HG03460 (cell line): ENCODE measurements at regions not wholly inside any gene's neighbourhood (a gene's known extent, or its start where the extent isn't known, plus 50 kb on each side); places are given as distances from the start of the nearest gene placed in this dataset.
"Not testable (repeated sequence)": the region's sequence is repeated elsewhere in the genome, so short reads cannot be mapped to it uniquely, and the experiment has no call there.

Source experiments
- ATAC-seq: cut with Tn5 transposase; IDR thresholded peaks from one replicate; pipeline ENCODE4 v1.9.1; 2021; ENCODE audit not compliant: unreplicated experiment

GRCh38 chr9:66152406-66152805 lies 415.5 kb downstream of the FOXD4L4 start:
- ATAC-seq: not testable (repeated sequence)

GRCh38 chr9:66153021-66153725 lies 416.2 kb downstream of the FOXD4L4 start:
- ATAC-seq: peak; percentile 100

GRCh38 chr9:66153971-66154691 lies 417.2 kb downstream of the FOXD4L4 start:
- ATAC-seq: not testable (repeated sequence)

- ATAC-seq: not testable (repeated sequence)
These were observed 445.4 kb downstream of the FOXD4L4 start for GRCh38 chr9:66182316-66182715.

- not testable (repeated sequence) for ATAC-seq
These were observed 446.7 kb downstream of the FOXD4L4 start for GRCh38 chr9:66183648-66184047.

GRCh38 chr9:66197199-66197598 lies 460.3 kb downstream of the FOXD4L4 start:
- ATAC-seq: not testable (repeated sequence)

- not testable (repeated sequence) for ATAC-seq
These were observed 461.5 kb downstream of the FOXD4L4 start for GRCh38 chr9:66198421-66198820.

- ATAC-seq: peak; percentile 73
These were observed 469.7 kb downstream of the FOXD4L4 start for GRCh38 chr9:66206617-66207016.

GRCh38 chr9:66207914-66208313 lies 471.0 kb downstream of the FOXD4L4 start:
- ATAC-seq: not testable (repeated sequence)

GRCh38 chr9:66244763-66245162 lies 507.8 kb downstream of the FOXD4L4 start:
- ATAC-seq: not testable (repeated sequence)

- not testable (repeated sequence) for ATAC-seq
These were observed 508.5 kb downstream of the FOXD4L4 start for GRCh38 chr9:66245481-66245880.

GRCh38 chr9:66257581-66257980 lies 520.6 kb downstream of the FOXD4L4 start:
- not testable (repeated sequence) for ATAC-seq

GRCh38 chr9:66261576-66261975 lies 524.6 kb downstream of the FOXD4L4 start:
- not testable (repeated sequence) for ATAC-seq

GRCh38 chr9:66263621-66264020 lies 526.7 kb downstream of the FOXD4L4 start:
- not testable (repeated sequence) for ATAC-seq

- not testable (repeated sequence) for ATAC-seq
These were observed 527.8 kb downstream of the FOXD4L4 start for GRCh38 chr9:66264786-66265185.

- not testable (repeated sequence) for ATAC-seq
These were observed 529.3 kb downstream of the FOXD4L4 start for GRCh38 chr9:66266202-66266601.

GRCh38 chr9:66266856-66267430 lies 530.0 kb downstream of the FOXD4L4 start:
- ATAC-seq: not testable (repeated sequence)

- not testable (repeated sequence) for ATAC-seq
These were observed 530.7 kb downstream of the FOXD4L4 start for GRCh38 chr9:66267684-66268083.

GRCh38 chr9:66269024-66269423 lies 532.1 kb downstream of the FOXD4L4 start:
- not testable (repeated sequence) for ATAC-seq

- not testable (repeated sequence) for ATAC-seq
These were observed 532.8 kb downstream of the FOXD4L4 start for GRCh38 chr9:66269783-66270182.

GRCh38 chr9:66278809-66279208 lies 541.9 kb downstream of the FOXD4L4 start:
- not testable (repeated sequence) for ATAC-seq
